Umbilical cord (tissue), 1 donor: ENCODE measurements at regions not wholly inside any gene's neighbourhood (a gene's known extent, or its start where the extent isn't known, plus 50 kb on each side); places are given as distances from the start of the nearest gene placed in this dataset.

Experiments used
- DNase-seq: peaks from one replicate; pipeline ENCODE4 v3.0.0-alpha.2; 2015; ENCODE audit warnings: low spot score

GRCh38 chr17:52597452-52598215 is 439.1 kb upstream of the CA10 start:
- peak; percentile 12 for DNase-seq

GRCh38 chr17:52594516-52594915 is 436.0 kb upstream of the CA10 start:
- no peak for DNase-seq

DNA sequence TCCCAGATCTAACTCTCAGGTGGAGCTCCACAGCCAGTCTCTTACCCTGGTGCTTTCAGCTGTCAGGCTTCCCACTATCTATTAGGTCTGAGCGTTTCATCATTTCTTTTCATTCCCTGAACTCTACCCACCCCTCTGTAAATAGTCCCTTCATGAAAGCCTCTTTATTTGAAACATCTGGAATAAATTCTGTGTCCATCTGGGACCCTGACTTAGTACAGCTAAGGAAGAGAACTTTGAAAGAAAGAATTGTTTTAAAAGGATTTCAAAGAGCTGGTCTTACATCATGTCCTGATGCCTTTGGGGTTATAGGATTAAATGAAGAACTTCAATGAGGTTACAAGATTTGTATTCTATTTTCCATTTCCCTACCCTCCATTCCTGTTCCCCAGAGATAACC is 388.5 kb upstream of the CA10 start:
- DNase-seq, result peak; percentile 75

- DNase-seq, result peak; percentile 51
These were observed 388.0 kb upstream of the CA10 start for GRCh38 chr17:52546493-52546892.

DNA sequence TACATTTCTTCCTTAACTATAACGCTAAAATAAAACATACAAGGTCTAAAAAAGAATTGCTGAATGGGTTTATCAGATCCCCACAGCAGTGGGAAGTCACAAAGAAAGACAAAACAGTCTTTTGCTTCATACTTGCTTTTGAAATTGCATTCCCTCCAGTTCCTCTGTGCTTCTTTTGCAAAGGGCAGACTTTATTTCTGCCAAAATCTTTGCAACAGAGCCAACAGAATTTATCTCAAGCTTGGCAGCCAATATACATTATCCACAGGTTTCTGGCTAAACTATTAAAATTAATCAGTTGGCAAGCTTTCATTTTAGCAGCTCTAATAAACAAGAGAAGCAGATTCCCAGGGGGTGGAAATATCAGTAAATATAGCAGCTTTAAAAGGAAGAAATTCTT is 378.9 kb upstream of the CA10 start:
- peak; percentile 77 for DNase-seq

- DNase-seq, result peak; percentile 33
These were observed 378.0 kb upstream of the CA10 start for GRCh38 chr17:52536489-52536888.

GRCh38 chr17:52532373-52532772 is 373.9 kb upstream of the CA10 start:
- DNase-seq, result peak; percentile 17

- DNase-seq, result peak; percentile 36
These were observed 365.7 kb upstream of the CA10 start for GRCh38 chr17:52524096-52524637.

DNA sequence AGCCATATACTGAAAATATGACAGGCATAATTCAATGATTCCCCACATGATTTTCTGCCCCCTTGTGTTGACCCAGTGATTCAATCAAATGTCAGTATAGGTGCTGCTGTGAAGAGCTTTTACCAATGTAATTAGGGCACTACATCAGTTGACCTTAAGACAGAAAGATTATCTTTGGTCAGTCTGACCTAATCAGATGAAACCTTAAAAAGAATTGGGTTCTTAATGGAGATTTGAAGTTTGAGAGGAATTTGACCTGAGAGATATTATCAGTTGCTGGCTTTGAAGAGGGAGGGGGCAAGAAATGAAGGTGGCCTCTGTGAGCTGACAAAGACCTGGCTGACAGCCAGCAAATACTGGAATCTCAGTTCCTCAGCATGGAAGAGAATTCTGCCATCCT is 358.7 kb upstream of the CA10 start:
- DNase-seq, result no peak

GRCh38 chr17:52515927-52516326 is 357.4 kb upstream of the CA10 start:
- DNase-seq, result no peak

- peak; percentile 41 for DNase-seq
These were observed 347.1 kb upstream of the CA10 start for GRCh38 chr17:52505601-52506000.

GRCh38 chr17:52504081-52504480 is 345.6 kb upstream of the CA10 start:
- peak; percentile 90 for DNase-seq

- no peak for DNase-seq
These were observed 337.1 kb upstream of the CA10 start for GRCh38 chr17:52495646-52496045.

GRCh38 chr17:52482271-52482670 is 323.8 kb upstream of the CA10 start:
- DNase-seq, result no peak

- DNase-seq, result no peak
These were observed 319.5 kb upstream of the CA10 start for GRCh38 chr17:52477824-52478699.

- DNase-seq, result no peak
These were observed 318.3 kb upstream of the CA10 start for GRCh38 chr17:52476638-52477313.

DNA sequence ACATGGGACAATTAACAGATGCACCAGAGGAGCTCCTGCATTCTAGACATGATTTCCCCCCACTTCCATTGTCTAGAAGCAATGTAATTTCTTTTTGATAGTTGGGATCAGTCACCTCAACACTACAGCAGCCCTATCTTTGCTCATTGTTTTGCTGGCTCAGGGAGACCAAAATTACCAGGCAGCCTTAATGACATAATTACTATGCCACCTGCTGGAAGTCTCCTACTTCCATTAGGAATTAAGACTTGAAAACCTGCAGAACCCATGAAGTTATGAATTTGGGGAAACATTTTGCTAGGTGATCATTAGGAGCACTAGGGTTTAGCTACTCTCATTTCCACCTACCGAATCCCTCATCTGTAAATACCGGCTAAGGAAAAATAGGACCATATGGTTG is 312.0 kb upstream of the CA10 start:
- DNase-seq, result no peak

DNA sequence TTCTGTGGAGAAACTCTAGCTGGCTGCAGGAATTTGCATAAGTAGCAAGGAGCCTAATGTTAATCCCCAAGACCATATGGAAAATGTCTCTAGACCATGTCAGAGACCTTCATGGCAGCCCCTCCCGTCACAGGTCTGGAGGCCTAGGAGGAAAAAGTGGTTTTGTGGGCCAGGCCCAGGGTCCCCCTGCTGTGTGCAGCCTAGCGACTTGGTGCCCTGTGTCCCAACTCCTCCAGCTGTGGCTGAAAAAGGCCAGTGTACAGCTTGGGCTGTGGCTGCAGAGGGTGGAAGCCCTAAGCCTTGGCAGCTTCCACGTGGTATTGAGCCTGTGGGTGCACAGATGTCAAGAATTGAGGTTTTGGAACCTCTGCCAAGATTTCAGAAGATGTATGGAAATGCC is 306.9 kb upstream of the CA10 start:
- DNase-seq, result peak; percentile 20

DNA sequence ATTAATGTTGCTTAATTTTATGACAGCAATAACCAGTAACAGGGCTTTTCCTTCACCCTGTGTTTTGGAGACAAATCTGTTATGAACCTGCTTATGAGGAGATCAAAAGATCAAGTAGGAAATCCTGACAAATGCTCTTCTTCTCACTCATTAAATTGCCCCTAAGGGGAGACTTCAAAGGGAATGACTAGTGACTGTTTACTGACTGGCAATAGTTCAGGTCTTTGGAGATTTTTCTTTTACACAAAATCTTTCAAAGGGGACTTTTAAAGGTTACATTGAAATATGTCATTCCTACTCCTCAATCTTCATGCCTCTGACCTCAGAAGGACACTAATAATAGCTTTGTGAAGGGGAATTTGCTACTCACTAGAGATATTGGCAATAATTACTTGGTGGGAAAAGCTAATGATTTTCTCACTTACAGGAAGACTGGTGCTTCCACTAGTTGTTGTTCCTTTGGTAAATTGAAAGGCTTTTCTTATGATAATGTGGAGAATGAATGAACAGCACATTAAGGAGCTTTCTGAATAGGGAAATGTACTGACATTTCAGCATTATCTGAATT is 292.9 kb upstream of the CA10 start:
- no peak for DNase-seq

DNA sequence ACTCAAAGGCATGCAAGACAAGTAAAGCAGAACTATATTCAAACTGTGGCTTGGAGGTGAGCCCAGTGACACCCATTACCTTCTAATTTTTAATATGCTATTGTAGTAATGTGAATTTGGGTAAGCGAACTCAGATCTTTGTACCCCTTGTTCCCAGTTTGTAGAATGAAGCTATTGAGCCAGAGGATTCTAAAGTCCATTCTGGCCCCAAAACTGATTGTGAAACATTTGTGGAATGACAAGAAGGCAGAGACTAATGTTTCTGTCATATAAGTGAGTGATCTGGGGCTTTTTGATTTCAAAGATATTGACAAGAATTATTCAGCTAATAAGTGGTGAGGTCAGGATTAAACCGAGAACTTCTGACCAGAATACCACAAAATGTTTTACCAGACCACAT is 283.8 kb upstream of the CA10 start:
- DNase-seq, result no peak

GRCh38 chr17:52420555-52421078 is 262.1 kb upstream of the CA10 start:
- no peak for DNase-seq
